Fibroblast of skin of left biceps (primary cell): ENCODE measurements at regions not wholly inside any gene's neighbourhood (a gene's known extent, or its start where the extent isn't known, plus 50 kb on each side); places are given as distances from the start of the nearest gene placed in this dataset.
"Not testable (repeated sequence)": the region's sequence is repeated elsewhere in the genome, so short reads cannot be mapped to it uniquely, and the experiment has no call there.

Experiments used
- DNase-seq, 2 experiments: peaks; one replicate each; pipeline ENCODE4 v3.0.0-alpha.2; 2013; ENCODE audit warnings: low read depth in 2 of 2

DNA sequence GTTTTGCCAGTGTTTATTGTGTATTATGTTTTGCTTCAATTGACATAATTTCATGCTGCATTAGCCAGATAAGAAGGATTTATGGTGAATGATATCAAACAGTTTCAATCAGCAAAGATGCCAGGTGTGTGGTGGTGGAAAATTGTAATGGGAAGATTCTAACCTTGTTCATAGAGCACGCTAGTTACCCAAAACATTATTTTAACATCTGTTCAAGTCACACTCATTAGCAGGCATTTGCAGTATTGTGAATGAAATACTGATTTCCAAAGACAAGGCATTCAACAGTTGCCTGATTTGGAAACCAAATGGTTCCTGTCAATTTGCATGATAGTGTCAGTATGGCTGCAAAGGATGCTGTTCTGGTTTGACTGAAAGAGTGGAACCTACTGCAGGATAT, 129.7 kb downstream of the EPC1 start:
- DNase-seq: no peak

GRCh38 chr10:32213838-32214237, 133.1 kb downstream of the EPC1 start:
- not testable (repeated sequence) for DNase-seq

DNA sequence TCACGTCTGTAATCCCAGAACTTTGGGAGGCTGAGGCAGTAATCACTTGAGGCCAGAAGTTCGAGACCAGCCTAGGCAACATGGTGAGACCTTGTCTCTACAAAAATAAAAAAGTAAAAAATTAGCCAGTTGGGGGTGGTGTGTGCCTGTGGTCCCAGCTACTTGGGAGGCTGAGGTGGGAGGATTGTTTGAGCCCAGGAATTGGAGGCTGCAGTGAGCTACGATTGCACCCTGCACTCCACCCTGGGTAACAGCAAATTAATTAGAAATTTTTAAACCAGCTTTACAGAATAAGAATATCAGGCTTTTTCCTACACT, 136.0 kb downstream of the EPC1 start:
- no peak for DNase-seq

DNA sequence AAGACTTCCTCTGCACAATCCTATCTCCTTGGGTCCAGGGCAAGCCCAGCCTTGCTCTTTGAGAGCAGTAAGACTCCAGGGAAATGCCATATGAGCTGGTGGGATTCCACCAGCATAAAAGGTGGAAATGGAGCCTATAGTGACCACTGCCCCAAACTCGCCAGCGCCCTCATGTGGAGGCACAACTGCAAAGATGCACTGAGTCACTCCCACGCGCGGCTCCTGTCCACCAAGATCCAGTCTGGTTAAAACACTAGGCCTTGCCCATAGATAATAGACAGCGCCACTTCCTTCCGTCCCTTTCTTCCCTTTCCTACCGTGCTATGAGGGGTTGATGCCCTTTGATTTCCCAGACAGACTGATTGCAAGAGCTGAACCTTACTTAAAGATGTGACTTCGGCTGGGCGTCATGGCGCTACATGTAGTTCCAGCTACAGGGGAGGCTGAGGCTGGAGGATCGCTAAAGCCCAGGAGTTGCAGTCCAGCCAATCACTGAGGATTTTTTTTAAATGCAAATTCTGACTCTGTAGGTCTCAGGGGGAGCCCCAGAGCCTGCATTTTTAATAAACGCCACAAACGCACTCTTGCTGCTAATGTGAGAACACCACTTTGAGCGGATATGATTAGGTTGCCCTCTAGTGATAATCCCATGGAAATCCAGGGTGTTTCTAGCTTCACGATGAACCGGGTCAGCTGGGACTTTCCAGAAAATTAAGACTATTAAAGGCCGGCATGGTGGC, 136.5 kb downstream of the EPC1 start:
- DNase-seq: no peak

GRCh38 chr10:32208005-32208404, 139.0 kb downstream of the EPC1 start:
- not testable (repeated sequence) for DNase-seq

GRCh38 chr10:32207544-32207943, 139.4 kb downstream of the EPC1 start:
- no peak for DNase-seq

DNA sequence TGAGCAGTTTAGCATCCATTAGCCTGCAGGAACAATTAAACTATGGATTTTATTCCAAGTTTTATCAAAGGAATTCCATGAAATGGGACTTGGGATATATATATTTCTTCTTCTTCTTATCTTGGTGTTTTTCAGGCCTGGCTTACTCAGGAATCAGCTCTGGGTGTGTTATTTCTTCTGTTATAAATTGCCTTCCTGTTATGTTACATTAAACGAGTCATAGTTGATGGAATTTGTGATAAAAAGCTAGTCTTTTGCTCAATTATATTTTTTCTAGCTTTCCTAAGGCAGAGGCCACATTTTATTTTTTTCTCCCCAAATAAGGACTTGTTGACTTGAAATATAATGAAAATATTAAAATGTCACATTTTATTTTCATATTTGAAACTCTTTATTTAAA, 141.3 kb downstream of the EPC1 start:
- no peak for DNase-seq

DNA sequence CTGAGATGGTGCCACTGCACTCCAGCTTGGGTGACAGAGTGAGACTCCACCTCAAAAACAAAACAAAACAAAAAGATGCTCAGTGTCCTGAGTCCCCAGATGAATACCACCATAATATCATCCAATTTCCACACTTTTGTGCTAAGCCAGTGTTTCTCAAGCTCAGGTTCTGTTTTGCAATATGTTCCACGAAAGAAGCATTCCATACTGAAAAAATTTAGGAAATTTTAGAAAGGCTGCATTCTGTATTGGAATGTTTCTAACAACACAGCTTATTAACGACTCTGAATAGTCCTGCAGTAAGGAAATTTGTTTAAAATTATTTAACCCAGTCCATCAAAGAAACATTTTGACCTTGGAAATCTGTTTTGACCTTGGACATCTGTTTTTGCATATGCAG, 142.4 kb downstream of the EPC1 start:
- DNase-seq: no peak

- DNase-seq: no peak
These were observed 143.6 kb upstream of the KIF5B start for GRCh38 chr10:32199714-32200394.

DNA sequence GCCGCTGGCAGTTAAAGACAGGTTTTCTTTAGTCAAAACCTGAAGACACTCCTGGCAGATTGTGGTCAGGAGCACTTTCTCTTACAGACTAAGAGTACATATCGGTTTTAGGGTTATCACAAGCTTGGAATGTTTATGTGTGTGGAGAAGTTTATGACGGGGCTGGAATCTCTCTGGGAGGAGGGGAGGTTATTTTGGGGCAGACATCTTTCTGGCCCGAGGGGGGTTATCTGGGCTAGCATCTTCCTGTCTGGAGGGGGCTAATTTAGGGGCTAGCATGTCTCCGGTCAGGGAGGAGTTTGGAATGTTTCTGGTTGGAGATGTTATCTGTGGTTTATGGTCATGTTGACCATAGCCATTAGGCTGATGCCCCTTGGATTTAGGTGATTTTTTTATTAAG, 141.2 kb upstream of the KIF5B start:
- DNase-seq: no peak

GRCh38 chr10:32190890-32191491, 134.8 kb upstream of the KIF5B start:
- no peak for DNase-seq

DNA sequence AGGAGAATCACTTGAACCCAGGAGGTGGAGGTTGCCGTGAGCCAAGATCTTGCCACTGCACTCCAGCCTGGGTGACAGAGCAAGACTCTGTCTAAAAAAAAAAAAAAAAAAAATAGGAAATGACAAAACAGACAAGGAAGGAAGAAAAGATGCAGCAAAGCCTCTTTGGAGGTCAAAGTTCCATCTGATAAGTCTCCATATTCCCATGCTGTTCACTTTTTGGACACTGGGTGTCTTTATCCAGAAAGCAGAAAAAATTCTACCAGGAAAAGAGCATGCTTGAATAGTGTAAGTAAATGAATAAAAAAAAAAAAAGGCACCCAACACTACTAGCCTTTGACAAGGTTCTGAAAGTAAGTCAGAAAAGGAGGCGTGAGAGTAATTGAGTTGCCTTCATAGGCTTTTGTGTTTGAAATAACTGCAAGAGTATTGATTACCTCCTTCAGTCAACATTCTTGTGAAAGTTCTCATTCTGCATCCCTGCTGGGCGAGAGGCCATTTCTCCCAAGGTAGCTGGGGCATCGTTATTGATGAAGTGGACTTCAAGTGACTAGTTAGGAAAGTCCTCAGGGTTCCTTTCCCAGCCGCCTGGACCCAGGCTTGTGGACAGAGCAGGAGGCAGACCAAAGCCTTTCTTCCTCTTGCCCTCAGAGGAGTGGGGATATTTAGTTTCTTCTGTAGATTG, 133.3 kb upstream of the KIF5B start:
- no peak for DNase-seq

DNA sequence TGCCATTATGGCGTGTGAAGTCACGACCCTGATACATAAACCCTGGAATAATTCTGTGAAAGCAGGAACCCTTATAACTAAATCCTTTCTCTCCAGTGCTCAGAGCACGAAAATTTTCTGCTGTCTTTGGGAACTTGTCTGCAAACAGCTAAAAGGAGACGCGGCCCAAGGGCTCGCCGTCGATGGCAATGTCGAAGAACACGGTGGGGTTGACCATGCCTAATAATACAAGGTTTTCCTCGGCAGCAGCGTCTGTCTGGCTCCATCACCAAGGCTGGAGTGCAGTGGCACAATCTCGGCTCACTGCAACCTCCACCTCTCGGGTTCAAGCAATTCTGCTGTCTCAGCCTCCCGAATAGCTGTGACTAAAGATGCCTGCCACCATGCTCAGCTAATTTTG, 132.4 kb upstream of the KIF5B start:
- DNase-seq: not testable (repeated sequence)

DNA sequence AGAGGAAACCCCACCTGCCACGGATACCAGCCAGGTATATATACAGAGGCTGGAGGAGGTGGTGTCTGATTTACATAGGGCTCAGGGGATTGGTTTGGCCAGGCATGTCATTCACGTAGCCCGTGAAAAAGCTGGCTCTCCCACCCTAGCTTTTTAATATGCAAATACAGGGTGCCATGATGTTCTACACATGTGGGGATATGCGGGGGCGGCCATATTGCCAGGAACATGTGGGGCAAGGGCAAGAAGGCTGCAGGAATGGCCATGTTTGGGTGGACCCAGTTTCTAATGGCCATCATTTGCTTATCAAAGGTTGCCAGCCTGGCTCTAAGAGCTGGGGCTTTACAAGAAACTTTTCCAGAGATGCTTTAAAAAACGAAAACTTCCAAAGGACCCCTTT, 131.5 kb upstream of the KIF5B start:
- no peak for DNase-seq

DNA sequence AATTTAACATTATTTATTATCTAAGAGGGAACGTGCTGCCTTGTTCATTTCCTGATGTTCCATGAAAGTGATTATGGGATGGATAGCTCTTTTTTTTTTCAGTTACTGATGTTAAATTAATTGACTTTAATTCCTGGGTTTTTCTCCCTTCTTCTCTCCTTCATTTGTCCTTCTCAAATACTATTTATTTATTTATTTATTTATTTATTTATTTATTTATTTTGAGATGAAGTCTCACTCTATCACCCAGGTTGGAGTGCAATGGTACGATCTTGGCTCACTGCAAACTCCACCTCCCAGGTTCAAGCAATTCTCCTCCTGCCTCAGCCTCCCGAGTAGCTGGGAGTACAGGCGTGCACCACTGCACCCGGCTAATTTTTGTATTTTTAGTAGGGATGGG, 127.4 kb upstream of the KIF5B start:
- DNase-seq: not testable (repeated sequence)

- no peak for DNase-seq
These were observed 126.3 kb upstream of the KIF5B start for GRCh38 chr10:32182476-32182875.

- DNase-seq: no peak
These were observed 124.4 kb upstream of the KIF5B start for GRCh38 chr10:32180390-32181280.

GRCh38 chr10:32179836-32180235, 123.6 kb upstream of the KIF5B start:
- no peak for DNase-seq

- DNase-seq: not testable (repeated sequence)
These were observed 121.4 kb upstream of the KIF5B start for GRCh38 chr10:32177594-32177993.

- no peak for DNase-seq
These were observed 119.4 kb upstream of the KIF5B start for GRCh38 chr10:32175629-32176028.

GRCh38 chr10:32174349-32174893, 118.2 kb upstream of the KIF5B start:
- DNase-seq: no peak
